C4-2B (cell line): ENCODE measurements at regions not wholly inside any gene's neighbourhood (a gene's known extent, or its start where the extent isn't known, plus 50 kb on each side); places are given as distances from the start of the nearest gene placed in this dataset.

ENCODE experiments used
- ZFX ChIP-seq: fragments of 450-650 bp; IDR thresholded peaks from 2 replicates; pipeline ENCODE4 v1.6.1; 2017
- TF ChIP-seq, protein P1 (sequence below): fragments of 450-650 bp; conservative IDR thresholded peaks from 2 replicates; pipeline ENCODE4 v1.5.1; 2017; ENCODE audit warnings: mild to moderate bottlenecking

DNA sequence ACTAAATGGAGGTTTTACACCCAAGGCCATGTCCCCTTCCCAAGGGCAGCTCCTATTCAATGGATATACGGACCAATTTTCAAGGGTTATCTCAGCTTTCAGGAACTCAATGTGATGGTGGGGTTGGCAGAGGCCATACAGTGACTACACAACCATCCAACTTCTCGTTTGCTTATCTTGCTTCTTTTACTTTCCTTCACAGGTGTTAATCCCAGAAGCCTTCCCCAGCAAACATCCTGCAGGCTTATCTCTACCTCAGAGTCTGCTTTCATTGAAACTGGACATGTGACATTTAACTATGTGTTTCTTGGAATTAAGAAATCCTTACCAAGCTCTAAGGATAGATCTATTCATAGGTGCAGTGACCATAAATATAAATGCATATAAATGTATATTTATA is 443.8 kb upstream of the CDH20 start:
- TF ChIP-seq, protein P1, sequence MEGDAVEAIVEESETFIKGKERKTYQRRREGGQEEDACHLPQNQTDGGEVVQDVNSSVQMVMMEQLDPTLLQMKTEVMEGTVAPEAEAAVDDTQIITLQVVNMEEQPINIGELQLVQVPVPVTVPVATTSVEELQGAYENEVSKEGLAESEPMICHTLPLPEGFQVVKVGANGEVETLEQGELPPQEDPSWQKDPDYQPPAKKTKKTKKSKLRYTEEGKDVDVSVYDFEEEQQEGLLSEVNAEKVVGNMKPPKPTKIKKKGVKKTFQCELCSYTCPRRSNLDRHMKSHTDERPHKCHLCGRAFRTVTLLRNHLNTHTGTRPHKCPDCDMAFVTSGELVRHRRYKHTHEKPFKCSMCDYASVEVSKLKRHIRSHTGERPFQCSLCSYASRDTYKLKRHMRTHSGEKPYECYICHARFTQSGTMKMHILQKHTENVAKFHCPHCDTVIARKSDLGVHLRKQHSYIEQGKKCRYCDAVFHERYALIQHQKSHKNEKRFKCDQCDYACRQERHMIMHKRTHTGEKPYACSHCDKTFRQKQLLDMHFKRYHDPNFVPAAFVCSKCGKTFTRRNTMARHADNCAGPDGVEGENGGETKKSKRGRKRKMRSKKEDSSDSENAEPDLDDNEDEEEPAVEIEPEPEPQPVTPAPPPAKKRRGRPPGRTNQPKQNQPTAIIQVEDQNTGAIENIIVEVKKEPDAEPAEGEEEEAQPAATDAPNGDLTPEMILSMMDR: no peak
- no peak for TF ChIP-seq ZFX
